MV-4-11 (cell line): ENCODE measurements at regions not wholly inside any gene's neighbourhood (a gene's known extent, or its start where the extent isn't known, plus 50 kb on each side); places are given as distances from the start of the nearest gene placed in this dataset.
"Not testable (repeated sequence)": the region's sequence is repeated elsewhere in the genome, so short reads cannot be mapped to it uniquely, and the experiment has no call there.

Experiments
- DNase-seq: peaks from one replicate; lab custom pipeline; 2025; lab: John Stamatoyannopoulos, UW

DNA sequence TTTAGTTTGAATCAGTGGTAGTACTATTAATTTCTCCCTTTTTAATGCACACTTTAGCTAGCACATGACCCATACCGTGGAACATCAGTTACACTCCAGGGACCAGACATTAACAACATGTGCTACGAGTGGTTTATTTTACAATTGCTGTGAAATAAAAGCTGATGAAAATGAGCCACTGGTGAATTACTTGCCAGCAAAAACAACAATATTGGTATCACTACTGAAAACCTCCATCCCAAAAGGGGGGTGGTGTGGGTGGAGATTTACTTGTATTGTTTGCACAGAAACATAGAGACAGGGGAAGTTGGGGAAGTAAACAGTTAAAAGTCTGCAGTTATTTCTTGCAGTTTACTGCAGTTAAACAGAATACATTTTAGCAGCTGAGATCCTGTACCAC lies 369.6 kb upstream of the GRAMD2B start:
- DNase-seq: no peak

DNA sequence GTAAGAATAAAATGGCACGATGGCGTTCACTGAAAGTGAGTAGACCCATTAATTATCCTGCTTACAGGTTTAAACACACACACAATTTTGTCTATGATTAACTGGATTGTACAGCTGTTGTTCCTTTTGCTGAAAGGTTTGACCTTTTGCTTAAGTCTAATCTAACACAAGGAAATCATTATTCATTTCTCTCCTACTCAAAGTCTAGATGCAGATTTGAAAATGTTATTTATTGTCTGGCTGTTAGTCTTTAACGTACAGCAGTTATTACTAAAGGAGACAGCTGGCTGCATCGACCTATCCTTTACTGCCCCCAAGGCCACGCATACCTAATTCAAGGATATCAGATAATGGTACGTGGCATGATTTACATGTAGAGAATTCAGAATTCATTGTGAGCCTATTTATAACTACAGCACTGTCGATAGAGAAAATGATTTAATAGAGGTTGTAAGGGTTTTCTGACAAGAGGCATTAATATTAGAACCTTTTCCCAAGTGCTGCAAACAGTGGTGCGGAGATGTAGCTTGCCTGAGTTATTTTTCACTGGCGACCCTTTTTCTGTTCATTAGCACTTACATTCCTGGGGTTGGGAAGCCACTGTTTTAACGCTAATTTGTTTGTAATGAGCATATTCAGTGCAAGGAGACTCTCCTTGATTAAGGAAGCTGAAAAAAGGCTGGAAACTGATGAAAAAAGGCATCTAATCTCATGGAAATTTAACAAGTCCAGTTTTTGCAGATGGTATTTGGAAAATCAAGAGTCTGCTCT lies 368.4 kb upstream of the GRAMD2B start:
- no peak for DNase-seq

GRCh38 chr5:126055348-126055729 lies 367.9 kb upstream of the GRAMD2B start:
- DNase-seq: no peak

- DNase-seq: no peak
These were observed 366.9 kb upstream of the GRAMD2B start for GRCh38 chr5:126056352-126056751.

DNA sequence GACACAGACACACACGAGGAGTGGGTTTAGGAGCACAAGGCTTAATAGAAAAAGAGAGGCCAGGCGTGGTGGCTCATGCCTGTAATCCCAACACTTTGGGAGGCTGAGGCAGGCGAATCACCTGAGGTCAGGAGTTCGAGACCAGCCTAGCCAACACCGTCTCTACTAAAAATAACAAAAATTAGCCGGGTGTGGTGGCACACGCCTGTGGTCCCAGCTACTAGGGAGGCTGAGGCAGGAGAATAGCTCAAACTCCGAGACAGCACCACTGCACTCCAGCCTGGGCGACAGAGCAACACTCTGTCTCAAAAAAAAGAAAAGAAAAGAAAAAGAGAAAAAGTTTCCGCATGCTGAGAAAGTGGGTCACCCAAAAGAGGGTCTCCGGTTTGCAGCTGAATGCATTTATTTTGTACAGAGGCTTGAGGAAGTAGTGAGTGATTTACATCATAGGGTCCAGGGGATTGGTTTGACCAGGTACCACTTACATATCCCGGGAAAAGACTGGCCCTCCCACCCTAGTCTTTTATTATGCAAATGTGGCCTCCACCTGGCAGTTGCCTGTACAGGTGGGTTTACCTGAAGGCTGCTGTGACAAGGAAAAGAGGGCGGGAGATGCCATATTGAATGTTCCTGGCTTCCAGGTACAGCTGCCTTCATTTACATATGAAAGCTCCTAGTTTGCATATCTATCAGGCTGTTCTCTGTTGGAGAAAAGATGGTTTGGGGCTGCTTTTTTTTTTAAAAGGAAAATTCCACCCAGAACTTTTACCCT lies 366.2 kb upstream of the GRAMD2B start:
- DNase-seq: no peak

DNA sequence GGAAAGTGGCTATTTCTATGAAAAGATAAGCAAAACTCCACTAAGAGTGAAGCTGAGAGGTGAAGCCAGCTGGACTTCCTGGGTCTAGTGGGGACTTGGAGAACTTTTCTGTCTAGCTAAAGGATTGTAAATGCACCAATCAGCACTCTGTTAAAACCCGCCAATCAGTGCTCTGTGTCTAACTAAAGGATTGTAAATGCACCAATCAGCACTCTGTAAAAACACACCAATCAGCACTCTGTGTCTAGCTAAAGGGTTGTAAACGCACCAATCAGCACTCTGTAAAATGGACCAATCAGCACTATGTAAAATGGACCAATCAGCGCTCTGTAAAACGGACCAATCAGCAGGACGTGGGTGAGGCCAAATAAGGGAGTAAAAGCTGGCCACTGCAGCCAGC lies 364.8 kb upstream of the GRAMD2B start:
- DNase-seq: not testable (repeated sequence)

DNA sequence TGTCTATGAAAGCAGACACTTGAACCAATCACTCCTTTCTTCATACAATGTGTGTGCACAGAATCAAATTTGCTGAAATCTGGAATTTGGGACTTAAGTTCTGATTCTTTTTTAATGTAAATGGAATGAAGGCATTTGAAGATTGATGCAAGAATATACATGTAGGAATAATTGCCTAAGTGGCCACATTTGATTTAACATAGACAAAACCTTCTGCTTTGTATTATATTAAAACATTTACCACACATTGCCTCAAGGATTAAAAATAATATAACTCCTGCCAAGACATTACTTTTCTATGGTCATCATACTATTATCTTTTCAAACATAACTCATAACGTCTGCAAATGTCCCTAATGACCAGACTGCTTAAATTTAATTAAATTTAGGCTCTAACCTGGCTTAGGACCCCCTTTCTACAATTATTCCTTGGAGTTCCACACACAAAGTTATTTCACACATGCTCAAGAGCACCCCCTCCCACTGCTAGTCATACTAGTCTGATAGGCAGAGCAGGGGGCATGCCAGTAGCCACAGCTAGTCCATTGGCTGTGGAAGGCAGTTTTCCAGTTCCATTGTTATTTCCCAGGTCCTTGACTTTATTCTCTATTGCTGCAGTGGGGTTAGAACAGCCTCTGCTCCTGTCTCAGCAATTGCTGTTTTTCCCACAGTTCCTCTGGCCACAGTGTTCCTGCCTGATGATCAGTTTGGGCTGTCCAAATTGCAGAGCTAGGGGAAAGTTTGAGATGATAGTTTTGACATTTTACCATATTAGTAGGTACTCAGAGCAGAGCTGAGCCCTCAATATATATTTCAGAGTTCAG lies 360.6 kb upstream of the GRAMD2B start:
- no peak for DNase-seq

DNA sequence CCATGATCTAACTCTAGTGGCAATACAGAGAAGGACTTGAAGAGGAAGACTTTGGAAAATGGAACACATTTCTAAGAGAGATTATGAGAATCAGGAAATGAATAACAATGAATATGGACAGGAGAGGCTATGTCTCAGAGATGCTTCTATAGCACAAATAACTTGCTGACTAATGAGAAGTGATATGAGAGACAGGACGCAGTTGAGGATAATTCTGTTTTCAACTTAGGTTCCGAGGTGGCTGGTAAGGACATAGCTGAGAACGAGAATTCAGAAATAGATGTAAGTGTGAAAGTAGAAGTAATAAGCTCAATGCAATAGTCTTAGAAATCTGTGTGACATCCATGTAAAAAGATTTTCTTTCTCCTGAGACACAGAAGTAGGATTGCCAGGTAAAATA lies 358.1 kb upstream of the GRAMD2B start:
- no peak for DNase-seq

- peak; percentile 100 for DNase-seq
These were observed 356.4 kb upstream of the GRAMD2B start for GRCh38 chr5:126066836-126067235.

GRCh38 chr5:126067404-126067803 lies 355.8 kb upstream of the GRAMD2B start:
- no peak for DNase-seq

DNA sequence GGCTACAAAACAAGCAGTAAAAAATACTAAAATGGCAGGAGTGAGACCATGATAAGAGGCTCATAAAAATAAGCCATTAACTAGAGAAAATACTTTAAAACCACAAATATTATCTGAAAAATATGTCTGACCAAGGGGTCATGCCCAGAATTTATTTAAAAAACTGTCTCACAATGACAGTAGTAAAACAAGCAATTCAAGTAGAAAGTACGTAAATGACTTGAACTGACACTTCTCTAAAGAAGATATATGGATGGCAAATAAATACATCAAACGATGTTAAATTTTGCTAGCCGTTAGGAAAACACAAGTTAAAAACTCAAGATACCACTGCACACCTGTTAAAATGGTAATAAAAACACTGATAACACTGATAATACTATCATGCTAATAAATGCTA lies 353.9 kb upstream of the GRAMD2B start:
- no peak for DNase-seq

GRCh38 chr5:126070481-126070880 lies 352.7 kb upstream of the GRAMD2B start:
- DNase-seq: no peak

- DNase-seq: no peak
These were observed 348.7 kb upstream of the GRAMD2B start for GRCh38 chr5:126074538-126074937.

DNA sequence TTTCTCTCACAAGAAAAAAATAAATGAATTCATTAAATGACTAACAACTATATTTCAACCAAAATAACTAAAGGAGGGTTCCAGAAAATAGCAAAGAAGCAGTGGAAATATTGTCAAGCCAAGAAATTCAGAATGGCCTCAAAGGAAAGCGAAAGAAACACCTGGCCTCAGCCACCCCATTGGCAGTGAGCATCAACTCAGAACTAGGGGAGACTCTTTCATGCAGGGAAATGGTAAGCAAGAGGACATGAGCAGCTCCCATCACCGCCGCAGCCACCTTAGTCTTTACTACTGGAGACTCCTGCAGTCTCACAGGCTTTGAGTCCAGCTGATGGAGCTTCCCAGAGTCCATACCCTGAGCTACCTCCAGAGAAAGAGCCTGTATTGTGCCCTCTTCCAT lies 343.9 kb upstream of the GRAMD2B start:
- no peak for DNase-seq

GRCh38 chr5:126081209-126081608 lies 342.0 kb upstream of the GRAMD2B start:
- no peak for DNase-seq

DNA sequence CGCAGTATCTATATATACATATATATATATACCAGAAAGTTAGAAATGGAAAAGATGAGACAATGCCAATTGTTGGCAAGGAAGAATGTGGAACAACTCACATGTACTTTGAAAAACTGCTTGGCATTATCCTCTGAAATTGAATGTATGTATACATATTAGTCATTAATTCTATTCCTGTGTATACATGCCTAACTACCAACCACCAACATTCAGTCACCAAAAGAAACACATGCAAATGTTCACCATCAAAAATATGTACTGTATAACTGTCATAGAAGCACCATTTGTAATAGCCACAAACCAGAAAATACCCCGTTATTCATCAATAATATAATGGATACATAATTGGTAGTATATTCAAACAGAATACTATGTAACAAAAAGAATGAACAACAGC lies 330.2 kb upstream of the GRAMD2B start:
- DNase-seq: no peak

DNA sequence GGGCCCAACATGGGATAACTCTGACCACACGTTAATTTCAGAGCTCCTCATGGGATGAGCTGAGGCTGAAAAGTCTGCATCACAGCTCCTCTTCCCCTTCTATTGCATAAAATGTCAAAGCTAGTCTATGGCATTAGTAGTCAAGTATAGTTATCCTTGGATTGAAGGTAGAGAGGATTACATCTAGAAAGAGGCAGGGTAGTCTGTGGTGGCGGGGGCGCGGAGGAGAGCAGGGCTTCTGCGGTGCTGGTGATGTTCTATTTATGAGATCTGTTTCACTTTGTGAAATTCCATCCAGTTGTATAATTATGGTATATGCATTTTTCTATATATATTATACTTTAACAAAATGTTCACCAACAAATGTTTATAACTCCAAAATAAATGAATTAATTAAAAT lies 329.5 kb upstream of the GRAMD2B start:
- no peak for DNase-seq

GRCh38 chr5:126094991-126095390 lies 328.2 kb upstream of the GRAMD2B start:
- DNase-seq: no peak

DNA sequence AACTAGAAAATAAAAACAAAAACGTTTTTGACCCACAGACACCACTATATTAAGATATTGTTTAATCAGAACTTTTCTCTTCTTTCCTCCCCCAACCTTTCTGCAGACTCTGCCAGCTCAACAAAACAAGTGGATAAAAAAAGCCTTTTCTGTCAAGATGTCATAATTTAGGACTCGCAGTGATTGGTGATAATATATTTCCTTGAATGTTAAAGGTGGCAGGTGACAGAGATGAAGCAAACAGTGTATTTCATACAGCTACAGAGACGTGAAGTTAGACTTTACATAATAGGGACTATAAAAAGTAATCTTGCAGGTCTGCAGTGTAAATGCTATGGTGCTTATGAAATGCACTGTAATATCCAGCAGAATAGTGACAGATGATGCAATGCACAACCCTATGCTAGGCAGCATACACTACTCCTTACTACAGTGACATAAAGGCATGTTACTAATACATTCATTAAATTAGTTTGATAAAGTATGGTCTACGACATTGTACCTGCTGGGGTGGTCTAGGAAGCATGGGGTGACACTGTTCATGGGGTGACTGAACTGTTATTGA lies 326.7 kb upstream of the GRAMD2B start:
- no peak for DNase-seq

DNA sequence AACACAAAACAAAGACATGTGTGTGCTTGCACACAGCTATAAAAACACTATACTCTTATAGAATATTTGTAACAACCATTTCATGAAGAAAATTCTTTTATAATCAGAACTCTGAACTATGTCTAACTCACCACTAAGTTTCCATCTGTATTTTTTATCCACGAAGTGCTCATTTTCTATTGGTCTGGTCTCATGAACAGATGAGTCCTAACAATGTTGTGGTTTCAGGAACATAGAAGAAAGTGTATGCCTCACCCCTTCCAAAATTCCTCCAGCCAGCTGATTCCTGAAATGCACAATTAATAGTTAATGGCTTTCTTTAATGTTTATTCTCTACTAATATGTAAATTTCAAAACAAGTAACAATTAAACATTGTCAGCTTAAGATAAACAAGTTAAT lies 325.3 kb upstream of the GRAMD2B start:
- DNase-seq: no peak

- DNase-seq: no peak
These were observed 324.7 kb upstream of the GRAMD2B start for GRCh38 chr5:126098330-126099017.

DNA sequence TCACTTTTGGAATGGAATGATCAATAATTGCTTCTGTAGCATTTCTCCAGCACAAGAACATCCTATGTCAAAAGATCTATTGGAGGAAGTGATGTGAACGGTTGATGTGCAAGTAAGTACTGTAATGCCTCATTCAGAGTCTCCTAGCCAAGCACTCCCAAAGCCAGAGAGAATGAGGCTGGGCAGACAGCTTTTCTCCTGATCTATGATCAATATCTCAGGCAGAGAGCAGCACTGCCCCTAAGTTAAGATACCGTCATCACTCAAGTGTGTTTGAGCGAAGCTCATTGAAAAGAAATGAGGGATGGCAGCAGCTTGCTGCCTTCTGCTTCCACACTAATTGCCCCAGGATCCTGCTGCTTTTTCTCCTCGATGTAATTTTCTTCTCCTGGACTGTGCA lies 324.1 kb upstream of the GRAMD2B start:
- DNase-seq: no peak
